HEK293 (cell line): ENCODE measurements at regions not wholly inside any gene's neighbourhood (a gene's known extent, or its start where the extent isn't known, plus 50 kb on each side); places are given as distances from the start of the nearest gene placed in this dataset.
A peak's percentile ranks its signal among the peaks of the same experiment; 100 is the strongest.

Experiments
- CTCF ChIA-PET: fragments of 350-600 bp; formaldehyde crosslinking; extraction: SDS; loops from one replicate; lab custom pipeline; 2021; ENCODE audit warnings: antibody characterized with exemption; lab: Yijun Ruan, JAX
- POLR2A ChIA-PET: fragments of 300-600 bp; formaldehyde crosslinking; extraction: SDS; loops from one replicate; lab custom pipeline; 2020; ENCODE audit warnings: antibody characterized with exemption, inconsistent platforms; lab: Yijun Ruan, JAX
- H3K27ac ChIP-seq: fragments of 200-500 bp; sonication (Bioruptor generic); 2 replicates; pipeline ENCODE4 v1.5.1; 2014; ENCODE audit warnings: low read depth, low read length, control low read depth, inconsistent platforms; ENCODE audit errors: extremely low read depth
- H3K36me3 ChIP-seq, 2 experiments: fragments of 200-500 bp in 1 of 2; sonication (Bioruptor generic) in 1 of 2; 1 replicate in 1 of 2; 2 replicates in 1 of 2; pipeline ENCODE4 v1.5.1; 2014 to 2017; ENCODE audit warnings: inconsistent platforms in 2 of 2, low read length in 2 of 2; ENCODE audit not compliant: control insufficient read depth in 2 of 2, insufficient read depth in 1 of 2
- H3K4me1 ChIP-seq: fragments of 200-500 bp; sonication (Bioruptor generic); 2 replicates; pipeline ENCODE4 v1.5.1; 2014; ENCODE audit warnings: mild to moderate bottlenecking, low read length, inconsistent platforms; ENCODE audit not compliant: control insufficient read depth, insufficient read depth
- H3K4me3 ChIP-seq: 2 replicates; pipeline ENCODE4 v1.5.1; 2011; ENCODE audit warnings: low read depth, mild to moderate bottlenecking, control low read depth, low read length, moderate library complexity
- H3K9me3 ChIP-seq: fragments of 200-500 bp; sonication (Bioruptor generic); 2 replicates; pipeline ENCODE4 v1.5.1; 2014; ENCODE audit warnings: low read depth, low read length, inconsistent platforms; ENCODE audit not compliant: control insufficient read depth, insufficient read depth
- FEZF1 ChIP-seq: fragments of 450-650 bp; formaldehyde crosslinking; IDR thresholded peaks from 2 replicates; pipeline ENCODE4 v1.5.1; 2016; ENCODE audit warnings: missing biosample characterization, missing genetic modification characterization
- GLI2 ChIP-seq: fragments of 450-650 bp; formaldehyde crosslinking; IDR thresholded peaks from 2 replicates; pipeline ENCODE4; 2017; ENCODE audit warnings: missing biosample characterization, missing genetic modification characterization, low read depth, borderline replicate concordance
- KLF16 ChIP-seq: fragments of 450-650 bp; formaldehyde crosslinking; IDR thresholded peaks from 2 replicates; pipeline ENCODE4 v1.5.1; 2017; ENCODE audit warnings: missing biosample characterization, missing genetic modification characterization
- SP3 ChIP-seq: fragments of 450-650 bp; formaldehyde crosslinking; IDR thresholded peaks from 2 replicates; pipeline ENCODE4 v1.5.1; 2016; ENCODE audit warnings: missing biosample characterization, missing genetic modification characterization
- ZBTB44 ChIP-seq: fragments of 450-650 bp; IDR thresholded peaks from 2 replicates; pipeline ENCODE4 v1.5.1; 2018; ENCODE audit warnings: missing biosample characterization, mild to moderate bottlenecking, missing genetic modification characterization
- ZNF140 ChIP-seq: fragments of 450-650 bp; formaldehyde crosslinking; IDR thresholded peaks from 2 replicates; pipeline ENCODE4 v1.5.1; 2016; ENCODE audit warnings: missing biosample characterization, missing genetic modification characterization
- ZNF501 ChIP-seq: fragments of 450-650 bp; formaldehyde crosslinking; IDR thresholded peaks from 2 replicates; pipeline ENCODE4 v1.5.1; 2016; ENCODE audit warnings: missing biosample characterization, missing genetic modification characterization
- ZNF610 ChIP-seq: fragments of 450-650 bp; formaldehyde crosslinking; IDR thresholded peaks from 2 replicates; pipeline ENCODE4 v1.5.1; 2016; ENCODE audit warnings: missing biosample characterization, missing genetic modification characterization, borderline replicate concordance
- ZNF623 ChIP-seq: fragments of 450-650 bp; formaldehyde crosslinking; IDR thresholded peaks from 2 replicates; pipeline ENCODE4 v1.5.1; 2016; ENCODE audit warnings: missing biosample characterization, missing genetic modification characterization
- ZNF837 ChIP-seq: fragments of 450-650 bp; formaldehyde crosslinking; IDR thresholded peaks from 2 replicates; pipeline ENCODE4 v1.5.1; 2016; ENCODE audit warnings: missing biosample characterization, missing genetic modification characterization
- ZSCAN16 ChIP-seq: fragments of 450-650 bp; formaldehyde crosslinking; IDR thresholded peaks from 2 replicates; pipeline ENCODE4 v1.5.1; 2016; ENCODE audit warnings: missing biosample characterization, missing genetic modification characterization
- TF ChIP-seq, protein P1 (sequence below): fragments of 450-650 bp; formaldehyde crosslinking; IDR thresholded peaks from 2 replicates; pipeline ENCODE4 v1.5.1; 2016; ENCODE audit warnings: missing biosample characterization, missing genetic modification characterization
- TF ChIP-seq, protein P2 (sequence below): fragments of 450-650 bp; formaldehyde crosslinking; IDR thresholded peaks from 2 replicates; pipeline ENCODE4 v1.5.1; 2016; ENCODE audit warnings: missing biosample characterization, missing genetic modification characterization
- TF ChIP-seq, protein P3 (sequence below): fragments of 450-650 bp; formaldehyde crosslinking; IDR thresholded peaks from 2 replicates; pipeline ENCODE4 v1.5.1; 2017; ENCODE audit warnings: missing biosample characterization, missing genetic modification characterization

DNA sequence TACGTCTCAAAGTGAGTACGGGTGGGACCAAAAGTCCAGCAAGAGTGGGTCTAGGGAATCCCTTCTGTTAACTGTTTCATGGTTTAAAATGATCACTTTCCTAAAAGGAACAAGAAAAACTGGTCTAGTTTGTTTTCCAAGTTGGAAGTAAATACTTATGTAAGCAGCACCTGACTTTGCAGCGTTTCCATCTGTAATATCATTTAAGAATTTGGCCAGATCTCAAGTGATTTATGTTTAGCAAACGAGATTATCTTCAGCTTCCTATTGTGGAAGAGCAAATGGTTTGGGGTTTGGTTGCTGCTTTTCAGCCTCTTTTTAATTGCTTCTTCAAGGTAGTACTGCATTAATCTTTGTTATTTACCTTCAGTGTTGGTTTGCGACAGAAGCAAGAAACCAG, 50.4 kb downstream of the FHIP1A start:
- Histone ChIP-seq H3K27ac (no peak overlapping the region), H3K9me3 (no peaks in the 10 kb centered on the region), H3K4me1 (peaks cover 42% of the 10 kb centered on the region), H3K4me3 (no peak overlapping the region), H3K36me3 (no peaks in the 10 kb centered on the region)
- TF ChIP-seq ZBTB44 (tag by site-specific recombination) (no peak), ZNF140 (tag by site-specific recombination) (no peak), ZNF623 (tag by site-specific recombination) (no peak), FEZF1 (tag by site-specific recombination) (peak; percentile 51), ZNF610 (tag by site-specific recombination) (no peak)
- TF ChIP-seq, protein P1, sequence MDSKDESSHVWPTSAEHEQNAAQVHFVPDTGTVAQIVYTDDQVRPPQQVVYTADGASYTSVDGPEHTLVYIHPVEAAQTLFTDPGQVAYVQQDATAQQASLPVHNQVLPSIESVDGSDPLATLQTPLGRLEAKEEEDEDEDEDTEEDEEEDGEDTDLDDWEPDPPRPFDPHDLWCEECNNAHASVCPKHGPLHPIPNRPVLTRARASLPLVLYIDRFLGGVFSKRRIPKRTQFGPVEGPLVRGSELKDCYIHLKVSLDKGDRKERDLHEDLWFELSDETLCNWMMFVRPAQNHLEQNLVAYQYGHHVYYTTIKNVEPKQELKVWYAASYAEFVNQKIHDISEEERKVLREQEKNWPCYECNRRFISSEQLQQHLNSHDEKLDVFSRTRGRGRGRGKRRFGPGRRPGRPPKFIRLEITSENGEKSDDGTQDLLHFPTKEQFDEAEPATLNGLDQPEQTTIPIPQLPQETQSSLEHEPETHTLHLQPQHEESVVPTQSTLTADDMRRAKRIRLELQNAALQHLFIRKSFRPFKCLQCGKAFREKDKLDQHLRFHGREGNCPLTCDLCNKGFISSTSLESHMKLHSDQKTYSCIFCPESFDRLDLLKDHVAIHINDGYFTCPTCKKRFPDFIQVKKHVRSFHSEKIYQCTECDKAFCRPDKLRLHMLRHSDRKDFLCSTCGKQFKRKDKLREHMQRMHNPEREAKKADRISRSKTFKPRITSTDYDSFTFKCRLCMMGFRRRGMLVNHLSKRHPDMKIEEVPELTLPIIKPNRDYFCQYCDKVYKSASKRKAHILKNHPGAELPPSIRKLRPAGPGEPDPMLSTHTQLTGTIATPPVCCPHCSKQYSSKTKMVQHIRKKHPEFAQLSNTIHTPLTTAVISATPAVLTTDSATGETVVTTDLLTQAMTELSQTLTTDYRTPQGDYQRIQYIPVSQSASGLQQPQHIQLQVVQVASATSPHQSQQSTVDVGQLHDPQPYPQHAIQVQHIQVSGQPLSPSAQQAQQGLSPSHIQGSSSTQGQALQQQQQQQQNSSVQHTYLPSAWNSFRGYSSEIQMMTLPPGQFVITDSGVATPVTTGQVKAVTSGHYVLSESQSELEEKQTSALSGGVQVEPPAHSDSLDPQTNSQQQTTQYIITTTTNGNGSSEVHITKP (tag by site-specific recombination): 0 out of 2 replicates have a peak, but pooled peaks have one; percentile 12
- ChIA-PET POLR2A (interaction anchor here (1.0 kb wide), 1 partner anchor 16 kb away, joined by 3 read pairs; no protein-coding TSS in a partner anchor), CTCF (interaction anchor here (0.8 kb wide), 1 partner anchor 155 kb away, joined by 3 read pairs; no protein-coding TSS in a partner anchor)

DNA sequence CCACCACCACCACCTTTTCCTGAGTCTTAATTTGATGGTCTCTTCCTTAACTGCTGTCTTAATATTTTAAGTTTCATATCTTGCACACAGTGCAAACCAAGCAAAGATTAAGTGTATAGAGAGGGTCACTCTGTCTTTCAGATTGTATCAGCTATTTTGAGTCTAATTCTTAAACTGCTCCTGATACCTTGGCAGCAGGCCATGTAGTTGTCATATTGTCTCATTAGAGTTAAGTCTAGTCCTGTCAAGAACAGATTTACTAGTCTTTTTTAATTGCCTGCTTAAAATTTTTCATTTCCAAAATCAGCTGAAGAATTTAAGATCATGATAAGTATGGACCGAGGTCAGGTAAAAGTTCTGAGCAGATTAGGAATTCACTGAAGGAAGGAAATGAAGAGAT, 51.5 kb downstream of the FHIP1A start:
- H3K4me3 ChIP-seq: no peak overlapping the region
- no peaks in the 10 kb centered on the region for H3K36me3 ChIP-seq
- CTCF ChIA-PET: interaction anchor here (0.6 kb wide), 1 partner anchor 16 kb away, joined by 3 read pairs; no protein-coding TSS in a partner anchor
- POLR2A ChIA-PET: interaction anchor here (0.6 kb wide), 1 partner anchor 439 kb away, joined by 4 read pairs; no protein-coding TSS in a partner anchor
- H3K9me3 ChIP-seq: no peaks in the 10 kb centered on the region
- TF ChIP-seq, protein P2, sequence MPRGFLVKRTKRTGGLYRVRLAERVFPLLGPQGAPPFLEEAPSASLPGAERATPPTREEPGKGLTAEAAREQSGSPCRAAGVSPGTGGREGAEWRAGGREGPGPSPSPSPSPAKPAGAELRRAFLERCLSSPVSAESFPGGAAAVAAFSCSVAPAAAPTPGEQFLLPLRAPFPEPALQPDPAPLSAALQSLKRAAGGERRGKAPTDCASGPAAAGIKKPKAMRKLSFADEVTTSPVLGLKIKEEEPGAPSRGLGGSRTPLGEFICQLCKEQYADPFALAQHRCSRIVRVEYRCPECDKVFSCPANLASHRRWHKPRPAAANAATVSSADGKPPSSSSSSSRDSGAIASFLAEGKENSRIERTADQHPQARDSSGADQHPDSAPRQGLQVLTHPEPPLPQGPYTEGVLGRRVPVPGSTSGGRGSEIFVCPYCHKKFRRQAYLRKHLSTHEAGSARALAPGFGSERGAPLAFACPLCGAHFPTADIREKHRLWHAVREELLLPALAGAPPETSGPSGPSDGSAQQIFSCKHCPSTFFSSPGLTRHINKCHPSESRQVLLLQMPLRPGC (tag by site-specific recombination): no peak
- TF ChIP-seq SP3 (no peak), ZSCAN16 (tag by site-specific recombination) (no peak), ZNF837 (tag by site-specific recombination) (no peak), KLF16 (no peak), GLI2 (tag by site-specific recombination) (no peak), ZNF501 (no peak)
- TF ChIP-seq, protein P3, sequence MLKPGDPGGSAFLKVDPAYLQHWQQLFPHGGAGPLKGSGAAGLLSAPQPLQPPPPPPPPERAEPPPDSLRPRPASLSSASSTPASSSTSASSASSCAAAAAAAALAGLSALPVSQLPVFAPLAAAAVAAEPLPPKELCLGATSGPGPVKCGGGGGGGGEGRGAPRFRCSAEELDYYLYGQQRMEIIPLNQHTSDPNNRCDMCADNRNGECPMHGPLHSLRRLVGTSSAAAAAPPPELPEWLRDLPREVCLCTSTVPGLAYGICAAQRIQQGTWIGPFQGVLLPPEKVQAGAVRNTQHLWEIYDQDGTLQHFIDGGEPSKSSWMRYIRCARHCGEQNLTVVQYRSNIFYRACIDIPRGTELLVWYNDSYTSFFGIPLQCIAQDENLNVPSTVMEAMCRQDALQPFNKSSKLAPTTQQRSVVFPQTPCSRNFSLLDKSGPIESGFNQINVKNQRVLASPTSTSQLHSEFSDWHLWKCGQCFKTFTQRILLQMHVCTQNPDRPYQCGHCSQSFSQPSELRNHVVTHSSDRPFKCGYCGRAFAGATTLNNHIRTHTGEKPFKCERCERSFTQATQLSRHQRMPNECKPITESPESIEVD (tag by site-specific recombination): 0 out of 2 replicates have a peak, but pooled peaks have one; percentile 69
- H3K27ac ChIP-seq: no peak overlapping the region
- peaks cover 34% of the 10 kb centered on the region for H3K4me1 ChIP-seq
